ENCODE measurements at regions not wholly inside any gene's neighbourhood (a gene's known extent, or its start where the extent isn't known, plus 50 kb on each side); places are given as distances from the start of the nearest gene placed in this dataset.

GRCh38 chr20:16206817-16207216, 366.4 kb downstream of the KIF16B start:
- TF ChIP-seq CTCF (conservative IDR thresholded peaks at IDR 0.05 in 1 of 2, IDR thresholded peaks at IDR 0.05 in 1 of 2; ENCODE audit: low read depth in 1 of 2, low read length in 2 of 2) (no peak), EZH2 (IDR thresholded peaks at IDR 0.05; ENCODE audit: low read length, missing control alignments) (no peak)
- H2AFZ ChIP-seq (ENCODE audit: low read length), result no peak overlapping the region
- no peak overlapping the region for H3K4me3 ChIP-seq (replicated peaks in 1 of 4; ENCODE audit: control extremely low read depth in 1 of 4, insufficient read depth in 1 of 4, low read depth in 3 of 4, low read length in 4 of 4)
- H3K9me3 ChIP-seq (ENCODE audit: control insufficient read depth, insufficient read depth, low read depth, low read length), result no peaks in the 10 kb centered on the region
- no peaks in the 10 kb centered on the region for H3K36me3 ChIP-seq (ENCODE audit: control insufficient read depth, insufficient read depth, low read length)
- H3K79me2 ChIP-seq (ENCODE audit: control insufficient read depth, insufficient read depth, low read length), result no peaks in the 10 kb centered on the region
- no peak overlapping the region for H3K9ac ChIP-seq (ENCODE audit: insufficient read depth, low read length)
- no peaks in the 10 kb centered on the region for H3K27me3 ChIP-seq (ENCODE audit: control insufficient read depth, insufficient read depth, low read length)
- H4K20me1 ChIP-seq (ENCODE audit: control insufficient read depth, extremely low read depth, insufficient read depth, low read length), result no peaks in the 10 kb centered on the region
- no peaks in the 10 kb centered on the region for H3K4me1 ChIP-seq (ENCODE audit: control insufficient read depth, extremely low read depth, insufficient read depth, low read length)
- no peak overlapping the region for H3K4me2 ChIP-seq (ENCODE audit: extremely low read depth, insufficient read depth, low read length)
- H3K27ac ChIP-seq (ENCODE audit: insufficient read depth, low read length), result no peak overlapping the region
- no peak for DNase-seq (ENCODE audit: low read depth in 2 of 2)

- H3K9me3 ChIP-seq (ENCODE audit: control insufficient read depth, insufficient read depth, low read depth, low read length), result no peaks in the 10 kb centered on the region
- H3K27me3 ChIP-seq (ENCODE audit: control insufficient read depth, insufficient read depth, low read length), result no peaks in the 10 kb centered on the region
- DNase-seq (ENCODE audit: low read depth in 2 of 2), result no peak
- no peak for TF ChIP-seq EZH2 (IDR thresholded peaks at IDR 0.05; ENCODE audit: low read length, missing control alignments)
- no peak for TF ChIP-seq CTCF (conservative IDR thresholded peaks at IDR 0.05 in 1 of 2, IDR thresholded peaks at IDR 0.05 in 1 of 2; ENCODE audit: low read depth in 1 of 2, low read length in 2 of 2)
- H4K20me1 ChIP-seq (ENCODE audit: control insufficient read depth, extremely low read depth, insufficient read depth, low read length), result no peaks in the 10 kb centered on the region
- H2AFZ ChIP-seq (ENCODE audit: low read length), result no peak overlapping the region
- H3K4me2 ChIP-seq (ENCODE audit: extremely low read depth, insufficient read depth, low read length), result no peak overlapping the region
- no peak overlapping the region for H3K4me3 ChIP-seq (replicated peaks in 1 of 4; ENCODE audit: control extremely low read depth in 1 of 4, insufficient read depth in 1 of 4, low read depth in 3 of 4, low read length in 4 of 4)
- no peaks in the 10 kb centered on the region for H3K79me2 ChIP-seq (ENCODE audit: control insufficient read depth, insufficient read depth, low read length)
- H3K27ac ChIP-seq (ENCODE audit: insufficient read depth, low read length), result no peak overlapping the region
- no peak overlapping the region for H3K9ac ChIP-seq (ENCODE audit: insufficient read depth, low read length)
- H3K36me3 ChIP-seq (ENCODE audit: control insufficient read depth, insufficient read depth, low read length), result no peaks in the 10 kb centered on the region
- H3K4me1 ChIP-seq (ENCODE audit: control insufficient read depth, extremely low read depth, insufficient read depth, low read length), result no peaks in the 10 kb centered on the region
Observed at GRCh38 chr20:16205507-16205906, 367.7 kb downstream of the KIF16B start.

DNA sequence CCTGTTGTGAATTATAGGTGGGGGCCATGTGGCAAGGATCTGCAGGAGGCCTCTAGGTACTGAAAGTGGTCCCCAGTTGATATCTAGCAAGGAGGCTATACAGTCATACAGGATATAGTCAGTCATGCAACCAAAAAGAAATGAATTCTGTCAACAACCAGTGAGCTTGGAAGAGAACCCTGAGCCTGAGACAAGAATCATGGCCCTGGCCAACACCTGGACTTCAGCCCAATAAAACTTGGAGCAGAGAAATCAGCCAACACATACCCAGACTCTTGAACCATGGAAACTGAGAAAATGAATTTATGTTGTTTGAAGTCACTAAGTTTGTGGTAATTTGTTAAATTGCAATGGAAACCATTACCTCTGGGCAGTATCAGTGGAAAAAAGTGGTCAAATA, 370.2 kb downstream of the KIF16B start:
- no peaks in the 10 kb centered on the region for H3K79me2 ChIP-seq (ENCODE audit: control insufficient read depth, insufficient read depth, low read length)
- no peaks in the 10 kb centered on the region for H3K27me3 ChIP-seq (ENCODE audit: control insufficient read depth, insufficient read depth, low read length)
- no peak overlapping the region for H3K4me3 ChIP-seq (replicated peaks in 1 of 4; ENCODE audit: control extremely low read depth in 1 of 4, insufficient read depth in 1 of 4, low read depth in 3 of 4, low read length in 4 of 4)
- no peak overlapping the region for H3K27ac ChIP-seq (ENCODE audit: insufficient read depth, low read length)
- H3K36me3 ChIP-seq (ENCODE audit: control insufficient read depth, insufficient read depth, low read length), result no peaks in the 10 kb centered on the region
- H3K9me3 ChIP-seq (ENCODE audit: control insufficient read depth, insufficient read depth, low read depth, low read length), result no peaks in the 10 kb centered on the region
- DNase-seq (ENCODE audit: low read depth in 2 of 2), result no peak
- TF ChIP-seq EZH2 (IDR thresholded peaks at IDR 0.05; ENCODE audit: low read length, missing control alignments) (no peak), CTCF (conservative IDR thresholded peaks at IDR 0.05 in 1 of 2, IDR thresholded peaks at IDR 0.05 in 1 of 2; ENCODE audit: low read depth in 1 of 2, low read length in 2 of 2) (no peak)
- H4K20me1 ChIP-seq (ENCODE audit: control insufficient read depth, extremely low read depth, insufficient read depth, low read length), result no peaks in the 10 kb centered on the region
- H2AFZ ChIP-seq (ENCODE audit: low read length), result no peak overlapping the region
- H3K4me2 ChIP-seq (ENCODE audit: extremely low read depth, insufficient read depth, low read length), result no peak overlapping the region
- H3K4me1 ChIP-seq (ENCODE audit: control insufficient read depth, extremely low read depth, insufficient read depth, low read length), result no peaks in the 10 kb centered on the region
- no peak overlapping the region for H3K9ac ChIP-seq (ENCODE audit: insufficient read depth, low read length)

Measured in fibroblast of lung (primary cell).